Mesothelial cell of epicardium (in vitro differentiated cells): ENCODE measurements at regions not wholly inside any gene's neighbourhood (a gene's known extent, or its start where the extent isn't known, plus 50 kb on each side); places are given as distances from the start of the nearest gene placed in this dataset.

ENCODE experiments used
- DNase-seq, 2 experiments: peaks; one replicate each; pipeline ENCODE4 v3.0.0; 2021; ENCODE audit warnings: low spot score in 2 of 2; ENCODE audit not compliant: unreplicated experiment in 2 of 2
- H3K27ac Mint-ChIP-seq: 2 replicates; pipeline ENCODE4 v1.8.0; 2021; ENCODE audit warnings: mixed read lengths
- H3K27me3 Mint-ChIP-seq: 2 replicates; pipeline ENCODE4 v1.8.0; 2021; ENCODE audit warnings: low read depth, mixed read lengths
- H3K36me3 Mint-ChIP-seq: 2 replicates; pipeline ENCODE4 v1.8.0; 2021; ENCODE audit warnings: mixed read lengths
- H3K4me1 Mint-ChIP-seq: 2 replicates; pipeline ENCODE4 v1.8.0; 2021; ENCODE audit warnings: mixed read lengths
- H3K4me3 Mint-ChIP-seq: 2 replicates; pipeline ENCODE4 v1.8.0; 2021; ENCODE audit warnings: mild to moderate bottlenecking, moderate library complexity, mixed read lengths
- H3K9me3 Mint-ChIP-seq: 2 replicates; pipeline ENCODE4 v1.8.0; 2021; ENCODE audit warnings: mixed read lengths
- CTCF ChIP-seq: fragments of 200-600 bp; sonication (generic); IDR thresholded peaks from one replicate; pipeline ENCODE4 v1.5.0; 2021; ENCODE audit warnings: antibody characterized with exemption; ENCODE audit not compliant: unreplicated experiment

GRCh38 chr16:49972280-49972679 is 52.7 kb upstream of the CNEP1R1 start:
- peaks cover 25% of the 10 kb centered on the region for H3K27me3 Mint-ChIP-seq
- no peak for TF ChIP-seq CTCF
- no peak for DNase-seq
- H3K9me3 Mint-ChIP-seq = no peaks in the 10 kb centered on the region
- H3K4me3 Mint-ChIP-seq = no peak overlapping the region
- no peaks in the 10 kb centered on the region for H3K36me3 Mint-ChIP-seq
- H3K4me1 Mint-ChIP-seq = no peaks in the 10 kb centered on the region
- no peak overlapping the region for H3K27ac Mint-ChIP-seq

GRCh38 chr16:49972961-49973360 is 52.1 kb upstream of the CNEP1R1 start:
- Mint-ChIP-seq H3K36me3 (no peaks in the 10 kb centered on the region), H3K9me3 (peaks cover 6% of the 10 kb centered on the region)
- no peak for DNase-seq

More at GRCh38 chr16:49972961-49973360, 52.1 kb upstream of the CNEP1R1 start:
- no peak for TF ChIP-seq CTCF
- no peak overlapping the region for H3K4me3 Mint-ChIP-seq
- H3K27me3 Mint-ChIP-seq = peaks cover 18% of the 10 kb centered on the region
- no peaks in the 10 kb centered on the region for H3K4me1 Mint-ChIP-seq
- no peak overlapping the region for H3K27ac Mint-ChIP-seq
